Testis (tissue), 2 donors: ENCODE measurements at regions not wholly inside any gene's neighbourhood (a gene's known extent, or its start where the extent isn't known, plus 50 kb on each side); places are given as distances from the start of the nearest gene placed in this dataset.

Source experiments
- POLR2A ChIP-seq: fragments of 450-650 bp; IDR thresholded peaks from one replicate; pipeline ENCODE4 v1.6.1; 2017; ENCODE audit warnings: antibody characterized with exemption, mild to moderate bottlenecking, moderate library complexity
- TF ChIP-seq, protein P1 (sequence below), 3 experiments: fragments of 450-650 bp in 2 of 3; fragments of 200-600 bp in 1 of 3; sonication (generic) in 1 of 3; IDR thresholded peaks; one replicate each; pipeline ENCODE4 v1.5.1; 2016 to 2019; ENCODE audit warnings: antibody characterized with exemption in 3 of 3, mild to moderate bottlenecking in 2 of 3, moderate library complexity in 1 of 3

GRCh38 chr5:67393211-67393610 lies 196.6 kb upstream of the CD180 start:
- TF ChIP-seq POLR2A: no peak
- TF ChIP-seq, protein P1, sequence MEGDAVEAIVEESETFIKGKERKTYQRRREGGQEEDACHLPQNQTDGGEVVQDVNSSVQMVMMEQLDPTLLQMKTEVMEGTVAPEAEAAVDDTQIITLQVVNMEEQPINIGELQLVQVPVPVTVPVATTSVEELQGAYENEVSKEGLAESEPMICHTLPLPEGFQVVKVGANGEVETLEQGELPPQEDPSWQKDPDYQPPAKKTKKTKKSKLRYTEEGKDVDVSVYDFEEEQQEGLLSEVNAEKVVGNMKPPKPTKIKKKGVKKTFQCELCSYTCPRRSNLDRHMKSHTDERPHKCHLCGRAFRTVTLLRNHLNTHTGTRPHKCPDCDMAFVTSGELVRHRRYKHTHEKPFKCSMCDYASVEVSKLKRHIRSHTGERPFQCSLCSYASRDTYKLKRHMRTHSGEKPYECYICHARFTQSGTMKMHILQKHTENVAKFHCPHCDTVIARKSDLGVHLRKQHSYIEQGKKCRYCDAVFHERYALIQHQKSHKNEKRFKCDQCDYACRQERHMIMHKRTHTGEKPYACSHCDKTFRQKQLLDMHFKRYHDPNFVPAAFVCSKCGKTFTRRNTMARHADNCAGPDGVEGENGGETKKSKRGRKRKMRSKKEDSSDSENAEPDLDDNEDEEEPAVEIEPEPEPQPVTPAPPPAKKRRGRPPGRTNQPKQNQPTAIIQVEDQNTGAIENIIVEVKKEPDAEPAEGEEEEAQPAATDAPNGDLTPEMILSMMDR (IDR thresholded peaks at IDR 0.05): no peak
